GM18519 (cell line): ENCODE measurements at regions not wholly inside any gene's neighbourhood (a gene's known extent, or its start where the extent isn't known, plus 50 kb on each side); places are given as distances from the start of the nearest gene placed in this dataset.

Experiments
- ATAC-seq: cut with Tn5 transposase; IDR thresholded peaks from one replicate; pipeline ENCODE4 v1.9.1; 2021; ENCODE audit warnings: mild to moderate bottlenecking, moderate library complexity; ENCODE audit not compliant: unreplicated experiment, low FRiP score

- no peak for ATAC-seq
These were observed 68.3 kb upstream of the CTSC start for GRCh38 chr11:88405853-88406252.

DNA sequence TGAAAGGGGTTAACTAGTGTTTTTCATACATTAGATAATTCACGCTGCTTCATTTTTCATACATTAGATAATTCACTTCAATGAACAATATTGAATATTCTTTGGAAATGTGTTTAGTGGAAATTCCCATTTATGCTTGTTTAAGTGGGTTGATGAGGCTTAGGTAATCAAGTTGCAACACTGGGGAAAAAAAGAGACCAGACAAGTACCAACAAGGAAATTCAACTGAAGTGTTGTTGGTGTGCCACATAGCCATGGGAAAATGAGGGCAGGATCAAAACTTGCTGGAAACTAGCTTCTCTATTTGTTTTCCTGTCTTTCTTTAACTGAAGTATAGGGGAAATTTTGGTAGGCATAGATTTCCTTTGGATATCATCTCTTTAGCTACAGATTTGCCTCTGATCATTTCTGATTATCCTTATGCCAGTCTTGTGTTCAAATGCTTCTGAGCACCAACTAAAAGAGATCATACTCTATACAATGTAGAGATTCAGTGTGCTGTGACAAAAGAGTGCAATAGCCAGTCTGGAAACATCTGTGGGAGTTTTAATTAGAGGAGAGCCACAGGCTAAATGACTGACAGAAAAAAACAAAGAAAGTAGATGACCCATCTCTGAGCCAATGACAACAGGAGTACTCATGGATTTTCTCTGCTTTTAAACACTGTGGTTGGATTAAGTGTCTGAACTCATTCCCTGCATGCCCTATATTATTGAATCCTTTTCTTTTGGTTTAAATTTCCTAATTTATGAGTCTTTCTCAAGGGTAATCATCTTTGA is 67.6 kb upstream of the CTSC start:
- ATAC-seq, result no peak

GRCh38 chr11:88404391-88404790 is 66.9 kb upstream of the CTSC start:
- ATAC-seq, result no peak

DNA sequence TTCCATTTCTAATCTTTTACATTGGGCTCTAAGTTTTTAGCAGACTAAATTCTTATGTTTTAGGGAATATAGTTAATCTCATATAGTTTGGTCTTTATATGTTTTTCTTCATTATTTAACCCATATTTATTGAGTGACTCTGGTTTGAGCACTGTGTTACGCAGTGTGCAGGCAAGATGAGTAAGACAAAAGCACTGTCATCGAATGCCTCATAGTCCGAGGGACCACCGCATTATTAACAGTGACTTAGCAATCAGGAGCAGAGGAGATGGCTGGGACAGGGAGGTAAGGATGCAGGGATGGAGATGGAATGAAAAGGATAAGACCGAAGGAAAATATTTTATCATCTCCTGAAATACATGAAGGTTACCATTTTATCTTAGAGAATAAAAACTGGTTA is 65.2 kb upstream of the CTSC start:
- no peak for ATAC-seq

DNA sequence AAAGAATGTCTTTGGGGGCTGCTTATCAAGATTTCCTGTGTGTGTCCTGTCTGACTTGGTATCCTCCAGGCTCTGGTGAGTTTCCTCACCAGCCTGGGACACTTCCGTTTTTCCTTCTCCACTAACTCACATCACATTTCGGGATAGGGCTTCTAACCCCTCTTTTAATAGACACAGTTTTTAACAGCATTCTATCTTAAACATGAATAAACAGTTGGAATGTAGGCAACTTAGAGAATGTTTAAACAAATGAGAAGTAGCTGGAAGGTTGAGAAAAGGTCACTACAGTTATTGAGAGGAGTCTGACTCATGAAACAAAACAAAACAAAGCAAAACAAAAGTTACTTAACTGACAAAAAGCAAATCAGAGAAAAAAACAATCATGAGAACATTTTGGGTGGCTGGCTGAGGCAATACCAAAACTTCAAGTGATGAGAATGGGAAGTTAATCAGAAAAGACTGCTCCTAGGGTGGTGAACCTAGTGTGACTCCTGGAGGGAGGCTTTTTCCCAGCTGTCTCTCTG is 64.7 kb upstream of the CTSC start:
- no peak for ATAC-seq

- no peak for ATAC-seq
These were observed 61.4 kb upstream of the CTSC start for GRCh38 chr11:88398791-88399570.

GRCh38 chr11:88398372-88398771 is 60.8 kb upstream of the CTSC start:
- ATAC-seq, result no peak

DNA sequence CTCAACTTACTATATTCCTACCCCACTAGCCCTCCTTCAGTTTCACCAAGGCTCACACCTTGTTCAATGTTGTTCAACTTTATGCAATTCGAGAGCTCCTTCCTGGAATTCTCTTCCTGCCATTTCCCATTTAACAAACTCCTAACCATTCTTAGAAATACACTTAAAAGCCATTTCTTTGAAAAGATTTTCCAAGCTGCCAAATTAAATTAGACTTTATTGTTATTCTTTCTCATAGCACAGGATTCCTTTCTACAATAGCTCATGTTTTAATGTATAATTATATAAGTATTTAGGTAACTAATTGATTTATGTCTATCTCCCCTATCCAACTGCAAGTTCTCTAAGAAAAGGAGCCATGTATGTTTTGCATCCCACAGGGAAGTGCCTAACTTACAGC is 52.7 kb upstream of the CTSC start:
- no peak for ATAC-seq

GRCh38 chr11:88387957-88388356 is 50.4 kb upstream of the CTSC start:
- ATAC-seq, result no peak
